ENCODE measurements at regions not wholly inside any gene's neighbourhood (a gene's known extent, or its start where the extent isn't known, plus 50 kb on each side); places are given as distances from the start of the nearest gene placed in this dataset.

- peak in 1 of 2 donors; percentile 9 for TF ChIP-seq POLR2A (IDR thresholded peaks at IDR 0.05)
- TF ChIP-seq CTCF (IDR thresholded peaks at IDR 0.05) = no peak
Observed at GRCh38 chr20:50304923-50305635, 114.4 kb downstream of the CEBPB start.

Measured in adrenal gland (tissue), 5 donors.